ENCODE measurements at regions not wholly inside any gene's neighbourhood (a gene's known extent, or its start where the extent isn't known, plus 50 kb on each side); places are given as distances from the start of the nearest gene placed in this dataset.

DNA sequence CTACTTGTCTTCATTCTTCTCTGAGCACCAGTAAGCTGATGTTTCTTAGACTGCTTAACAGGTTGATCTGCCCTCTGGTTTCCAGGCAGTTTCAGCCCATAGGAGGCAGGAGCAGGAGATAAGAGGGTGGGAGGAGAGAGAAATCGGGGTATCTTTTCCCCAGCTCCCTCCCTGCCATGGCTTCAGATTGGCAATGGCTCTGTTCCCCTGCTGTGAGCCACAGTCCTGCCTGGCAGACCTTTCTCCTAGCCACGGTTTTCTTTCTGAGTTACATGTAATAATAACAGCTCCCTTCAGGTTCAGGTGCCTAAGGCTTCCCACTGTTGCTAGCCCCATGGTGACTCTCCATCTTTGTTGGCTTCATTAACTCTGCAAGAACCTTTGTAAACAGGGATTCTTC lies 115.3 kb downstream of the CD83 start:
- Histone ChIP-seq H3K27me3 (ENCODE audit: insufficient read depth, low read depth, low read length) (no peaks in the 10 kb centered on the region), H3F3A (ENCODE audit: insufficient read depth, low read length, poor library complexity, severe bottlenecking) (no peaks in the 10 kb centered on the region), H3K4me3 (ENCODE audit: low read length) (no peak overlapping the region), H4K20me1 (ENCODE audit: insufficient read depth) (no peaks in the 10 kb centered on the region), H3K4me2 (ENCODE audit: low read length) (no peak overlapping the region), H2AFZ (ENCODE audit: low read depth, low read length) (no peak overlapping the region), H3K9me3 (ENCODE audit: low read length) (no peaks in the 10 kb centered on the region), H3K27ac (ENCODE audit: low read length) (no peak overlapping the region), H3K9me2 (ENCODE audit: insufficient read depth, low read length) (no peaks in the 10 kb centered on the region), H3K79me2 (replicated peaks; ENCODE audit: insufficient read depth, low read length) (no peaks in the 10 kb centered on the region), H3K9ac (ENCODE audit: low read length) (no peak overlapping the region), H3K36me3 (ENCODE audit: insufficient read depth, low read length) (no peaks in the 10 kb centered on the region)
- no peak for TF ChIP-seq EZH2 (IDR thresholded peaks at IDR 0.05; ENCODE audit: borderline replicate concordance, insufficient read depth, low read length, poor library complexity, severe bottlenecking)
- TF ChIP-seq, protein P1, sequence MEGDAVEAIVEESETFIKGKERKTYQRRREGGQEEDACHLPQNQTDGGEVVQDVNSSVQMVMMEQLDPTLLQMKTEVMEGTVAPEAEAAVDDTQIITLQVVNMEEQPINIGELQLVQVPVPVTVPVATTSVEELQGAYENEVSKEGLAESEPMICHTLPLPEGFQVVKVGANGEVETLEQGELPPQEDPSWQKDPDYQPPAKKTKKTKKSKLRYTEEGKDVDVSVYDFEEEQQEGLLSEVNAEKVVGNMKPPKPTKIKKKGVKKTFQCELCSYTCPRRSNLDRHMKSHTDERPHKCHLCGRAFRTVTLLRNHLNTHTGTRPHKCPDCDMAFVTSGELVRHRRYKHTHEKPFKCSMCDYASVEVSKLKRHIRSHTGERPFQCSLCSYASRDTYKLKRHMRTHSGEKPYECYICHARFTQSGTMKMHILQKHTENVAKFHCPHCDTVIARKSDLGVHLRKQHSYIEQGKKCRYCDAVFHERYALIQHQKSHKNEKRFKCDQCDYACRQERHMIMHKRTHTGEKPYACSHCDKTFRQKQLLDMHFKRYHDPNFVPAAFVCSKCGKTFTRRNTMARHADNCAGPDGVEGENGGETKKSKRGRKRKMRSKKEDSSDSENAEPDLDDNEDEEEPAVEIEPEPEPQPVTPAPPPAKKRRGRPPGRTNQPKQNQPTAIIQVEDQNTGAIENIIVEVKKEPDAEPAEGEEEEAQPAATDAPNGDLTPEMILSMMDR (IDR thresholded peaks at IDR 0.05; ENCODE audit: poor library complexity, severe bottlenecking) = no peak
- TF ChIP-seq RAD21 (conservative IDR thresholded peaks at IDR 0.05) = no peak

DNA sequence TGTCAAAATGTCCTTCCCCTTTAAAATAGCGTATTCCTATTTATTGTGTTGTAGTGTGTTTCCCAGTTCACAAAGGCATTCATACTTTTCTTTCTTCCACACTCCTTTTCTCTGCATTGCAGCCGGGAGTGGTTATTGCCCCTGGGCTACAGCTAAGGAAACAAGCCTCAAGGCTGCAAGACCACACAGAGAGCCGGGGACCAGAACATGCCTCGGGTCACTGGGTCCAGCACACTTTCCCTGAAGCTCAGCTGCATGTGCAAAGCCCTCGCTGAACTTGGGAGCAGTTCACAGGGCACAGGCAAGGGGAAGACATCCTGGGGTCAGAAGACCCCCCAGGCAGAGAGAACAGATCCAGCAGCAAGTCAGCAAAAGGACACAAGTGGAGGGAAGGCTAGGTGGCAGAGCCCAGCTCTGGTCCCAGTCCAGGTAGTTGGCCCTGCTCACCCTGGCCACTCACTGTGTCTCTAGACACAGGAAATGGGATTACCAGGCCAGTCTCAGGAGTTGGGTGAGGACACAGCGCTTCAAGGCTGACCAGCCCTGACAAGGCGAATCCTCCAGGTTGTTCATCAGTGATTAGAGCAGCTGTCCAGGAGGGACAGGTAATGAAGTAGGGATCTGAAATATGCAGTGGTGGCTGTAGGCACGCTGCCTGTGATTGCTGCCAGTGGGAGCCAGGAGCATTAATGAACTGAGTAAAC lies 118.2 kb downstream of the CD83 start:
- H2AFZ ChIP-seq (ENCODE audit: low read depth, low read length) = no peak overlapping the region
- H4K20me1 ChIP-seq (ENCODE audit: insufficient read depth) = no peaks in the 10 kb centered on the region
- H3K79me2 ChIP-seq (replicated peaks; ENCODE audit: insufficient read depth, low read length) = no peaks in the 10 kb centered on the region
- no peak overlapping the region for H3K27ac ChIP-seq (ENCODE audit: low read length)
- H3F3A ChIP-seq (ENCODE audit: insufficient read depth, low read length, poor library complexity, severe bottlenecking) = no peaks in the 10 kb centered on the region
- H3K9me2 ChIP-seq (ENCODE audit: insufficient read depth, low read length) = no peaks in the 10 kb centered on the region
- H3K36me3 ChIP-seq (ENCODE audit: insufficient read depth, low read length) = no peaks in the 10 kb centered on the region
- no peaks in the 10 kb centered on the region for H3K9me3 ChIP-seq (ENCODE audit: low read length)
- TF ChIP-seq RAD21 (conservative IDR thresholded peaks at IDR 0.05) (no peak), POLR2AphosphoS5 (IDR thresholded peaks at IDR 0.05) (no peak), SMC3 (conservative IDR thresholded peaks at IDR 0.05; ENCODE audit: poor library complexity) (no peak), MXI1 (conservative IDR thresholded peaks at IDR 0.05; ENCODE audit: poor library complexity, severe bottlenecking) (no peak)
- TF ChIP-seq, protein P2, sequence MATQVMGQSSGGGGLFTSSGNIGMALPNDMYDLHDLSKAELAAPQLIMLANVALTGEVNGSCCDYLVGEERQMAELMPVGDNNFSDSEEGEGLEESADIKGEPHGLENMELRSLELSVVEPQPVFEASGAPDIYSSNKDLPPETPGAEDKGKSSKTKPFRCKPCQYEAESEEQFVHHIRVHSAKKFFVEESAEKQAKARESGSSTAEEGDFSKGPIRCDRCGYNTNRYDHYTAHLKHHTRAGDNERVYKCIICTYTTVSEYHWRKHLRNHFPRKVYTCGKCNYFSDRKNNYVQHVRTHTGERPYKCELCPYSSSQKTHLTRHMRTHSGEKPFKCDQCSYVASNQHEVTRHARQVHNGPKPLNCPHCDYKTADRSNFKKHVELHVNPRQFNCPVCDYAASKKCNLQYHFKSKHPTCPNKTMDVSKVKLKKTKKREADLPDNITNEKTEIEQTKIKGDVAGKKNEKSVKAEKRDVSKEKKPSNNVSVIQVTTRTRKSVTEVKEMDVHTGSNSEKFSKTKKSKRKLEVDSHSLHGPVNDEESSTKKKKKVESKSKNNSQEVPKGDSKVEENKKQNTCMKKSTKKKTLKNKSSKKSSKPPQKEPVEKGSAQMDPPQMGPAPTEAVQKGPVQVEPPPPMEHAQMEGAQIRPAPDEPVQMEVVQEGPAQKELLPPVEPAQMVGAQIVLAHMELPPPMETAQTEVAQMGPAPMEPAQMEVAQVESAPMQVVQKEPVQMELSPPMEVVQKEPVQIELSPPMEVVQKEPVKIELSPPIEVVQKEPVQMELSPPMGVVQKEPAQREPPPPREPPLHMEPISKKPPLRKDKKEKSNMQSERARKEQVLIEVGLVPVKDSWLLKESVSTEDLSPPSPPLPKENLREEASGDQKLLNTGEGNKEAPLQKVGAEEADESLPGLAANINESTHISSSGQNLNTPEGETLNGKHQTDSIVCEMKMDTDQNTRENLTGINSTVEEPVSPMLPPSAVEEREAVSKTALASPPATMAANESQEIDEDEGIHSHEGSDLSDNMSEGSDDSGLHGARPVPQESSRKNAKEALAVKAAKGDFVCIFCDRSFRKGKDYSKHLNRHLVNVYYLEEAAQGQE (IDR thresholded peaks at IDR 0.05; ENCODE audit: borderline replicate concordance) = no peak
- H3K27me3 ChIP-seq (ENCODE audit: insufficient read depth, low read depth, low read length) = no peaks in the 10 kb centered on the region
- H3K4me3 ChIP-seq (ENCODE audit: low read length) = no peak overlapping the region
- H3K9ac ChIP-seq (ENCODE audit: low read length) = no peak overlapping the region
- no peak overlapping the region for H3K4me2 ChIP-seq (ENCODE audit: low read length)

DNA sequence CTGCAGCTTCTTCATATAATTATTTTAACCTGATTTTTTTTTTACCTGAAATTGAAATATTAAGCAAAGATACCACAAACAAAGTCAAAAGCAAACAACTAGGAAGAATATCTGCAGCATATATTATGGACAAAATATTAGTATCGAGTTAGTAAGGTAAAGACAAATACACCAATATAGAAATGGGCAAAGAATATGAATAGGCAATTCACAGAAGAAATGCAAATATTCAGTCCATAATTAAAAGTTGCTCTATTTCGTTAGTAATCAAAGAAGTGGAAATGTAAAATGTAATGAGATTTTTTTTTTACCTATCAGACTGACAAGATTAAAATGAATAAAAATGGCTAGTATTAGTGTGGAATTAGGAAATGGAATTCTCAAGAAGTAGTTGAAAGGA lies 121.5 kb downstream of the CD83 start:
- H3K9me3 ChIP-seq (ENCODE audit: low read length) = no peaks in the 10 kb centered on the region

More for the DNA sequence above, 121.5 kb downstream of the CD83 start:
- H3K27ac ChIP-seq (ENCODE audit: low read length) = no peak overlapping the region
- H3K9me2 ChIP-seq (ENCODE audit: insufficient read depth, low read length) = no peaks in the 10 kb centered on the region
- H3K9ac ChIP-seq (ENCODE audit: low read length) = no peak overlapping the region
- no peak overlapping the region for H3K4me3 ChIP-seq (ENCODE audit: low read length)
- no peaks in the 10 kb centered on the region for H3F3A ChIP-seq (ENCODE audit: insufficient read depth, low read length, poor library complexity, severe bottlenecking)
- H2AFZ ChIP-seq (ENCODE audit: low read depth, low read length) = no peak overlapping the region
- no peak overlapping the region for H3K4me2 ChIP-seq (ENCODE audit: low read length)
- H4K20me1 ChIP-seq (ENCODE audit: insufficient read depth) = no peaks in the 10 kb centered on the region
- no peaks in the 10 kb centered on the region for H3K36me3 ChIP-seq (ENCODE audit: insufficient read depth, low read length)
- TF ChIP-seq, protein P2 (IDR thresholded peaks at IDR 0.05; ENCODE audit: borderline replicate concordance) = no peak
- no peak for TF ChIP-seq TAF1 (IDR thresholded peaks at IDR 0.05; ENCODE audit: low read depth)
- TF ChIP-seq, protein P1 (IDR thresholded peaks at IDR 0.05; ENCODE audit: poor library complexity, severe bottlenecking) = no peak
- TF ChIP-seq SMC3 (conservative IDR thresholded peaks at IDR 0.05; ENCODE audit: poor library complexity) = no peak
- no peak for TF ChIP-seq EZH2 (IDR thresholded peaks at IDR 0.05; ENCODE audit: borderline replicate concordance, insufficient read depth, low read length, poor library complexity, severe bottlenecking)
- no peak for TF ChIP-seq POLR2AphosphoS5 (IDR thresholded peaks at IDR 0.05)
- TF ChIP-seq RAD21 (conservative IDR thresholded peaks at IDR 0.05) = no peak
- TF ChIP-seq EP300 (conservative IDR thresholded peaks at IDR 0.05; ENCODE audit: poor library complexity, severe bottlenecking) = no peak
- TF ChIP-seq MXI1 (conservative IDR thresholded peaks at IDR 0.05; ENCODE audit: poor library complexity, severe bottlenecking) = no peak
- no peaks in the 10 kb centered on the region for H3K27me3 ChIP-seq (ENCODE audit: insufficient read depth, low read depth, low read length)
- no peaks in the 10 kb centered on the region for H3K79me2 ChIP-seq (replicated peaks; ENCODE audit: insufficient read depth, low read length)
